ENCODE measurements at regions not wholly inside any gene's neighbourhood (a gene's known extent, or its start where the extent isn't known, plus 50 kb on each side); places are given as distances from the start of the nearest gene placed in this dataset.

DNA sequence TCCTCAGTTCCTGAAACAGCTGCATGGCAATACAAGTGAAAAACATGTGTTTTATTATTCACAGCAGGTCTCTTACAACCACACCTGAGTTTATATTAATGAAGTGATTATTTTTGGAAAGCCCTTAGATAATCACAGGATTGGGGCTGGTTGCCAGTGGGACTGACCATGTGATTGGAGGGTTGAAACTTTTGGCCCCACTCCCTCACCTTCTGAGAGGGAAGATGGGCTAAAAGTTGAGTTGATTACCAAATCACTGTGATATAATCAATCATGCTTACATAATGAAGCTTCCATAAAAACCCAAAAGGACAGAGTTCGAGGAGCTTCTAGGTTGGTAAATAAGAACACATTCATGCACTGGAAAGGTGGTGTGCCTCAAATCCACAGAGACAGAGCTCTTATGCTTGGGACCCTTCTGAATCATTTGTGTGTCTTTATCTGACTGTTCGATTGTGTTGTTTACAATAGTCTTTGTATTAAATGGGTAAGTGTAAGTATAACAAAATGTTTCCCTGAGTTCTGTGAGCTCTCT, 393.9 kb downstream of the RPS24 start:
- TF ChIP-seq, protein P1, sequence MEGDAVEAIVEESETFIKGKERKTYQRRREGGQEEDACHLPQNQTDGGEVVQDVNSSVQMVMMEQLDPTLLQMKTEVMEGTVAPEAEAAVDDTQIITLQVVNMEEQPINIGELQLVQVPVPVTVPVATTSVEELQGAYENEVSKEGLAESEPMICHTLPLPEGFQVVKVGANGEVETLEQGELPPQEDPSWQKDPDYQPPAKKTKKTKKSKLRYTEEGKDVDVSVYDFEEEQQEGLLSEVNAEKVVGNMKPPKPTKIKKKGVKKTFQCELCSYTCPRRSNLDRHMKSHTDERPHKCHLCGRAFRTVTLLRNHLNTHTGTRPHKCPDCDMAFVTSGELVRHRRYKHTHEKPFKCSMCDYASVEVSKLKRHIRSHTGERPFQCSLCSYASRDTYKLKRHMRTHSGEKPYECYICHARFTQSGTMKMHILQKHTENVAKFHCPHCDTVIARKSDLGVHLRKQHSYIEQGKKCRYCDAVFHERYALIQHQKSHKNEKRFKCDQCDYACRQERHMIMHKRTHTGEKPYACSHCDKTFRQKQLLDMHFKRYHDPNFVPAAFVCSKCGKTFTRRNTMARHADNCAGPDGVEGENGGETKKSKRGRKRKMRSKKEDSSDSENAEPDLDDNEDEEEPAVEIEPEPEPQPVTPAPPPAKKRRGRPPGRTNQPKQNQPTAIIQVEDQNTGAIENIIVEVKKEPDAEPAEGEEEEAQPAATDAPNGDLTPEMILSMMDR (conservative IDR thresholded peaks at IDR 0.05; ENCODE audit: low read length) = no peak
- TF ChIP-seq EZH2phosphoT487 (IDR thresholded peaks at IDR 0.05; ENCODE audit: borderline replicate concordance, low read depth, low read length) = no peak

Data from OCI-LY7 (cell line).